WTC11 (cell line): ENCODE measurements at regions not wholly inside any gene's neighbourhood (a gene's known extent, or its start where the extent isn't known, plus 50 kb on each side); places are given as distances from the start of the nearest gene placed in this dataset.

Experiments
- CTCF ChIP-seq: fragments of 200-600 bp; IDR thresholded peaks from 2 replicates; pipeline ENCODE4 v1.8.0; 2022; ENCODE audit warnings: antibody characterized with exemption
- ELF4 ChIP-seq: sonication (generic); formaldehyde crosslinking; IDR thresholded peaks from 2 replicates; pipeline ENCODE4 v1.8.1; 2022; ENCODE audit warnings: low read depth, mild to moderate bottlenecking, moderate library complexity, missing genetic modification reagents
- GABPB1 ChIP-seq: sonication (generic); formaldehyde crosslinking; IDR thresholded peaks from 2 replicates; pipeline ENCODE4 v1.8.1; 2023; ENCODE audit warnings: mild to moderate bottlenecking, missing genetic modification reagents
- TP53 ChIP-seq: sonication (generic); formaldehyde crosslinking; IDR thresholded peaks from 2 replicates; pipeline ENCODE4 v1.8.1; 2023; ENCODE audit warnings: mild to moderate bottlenecking, missing genetic modification reagents

- no peak for TF ChIP-seq ELF4 (CRISPR knock-in tag)
- no peak for TF ChIP-seq TP53 (CRISPR knock-in tag)
- no peak for TF ChIP-seq GABPB1 (CRISPR knock-in tag)
- no peak for TF ChIP-seq CTCF
Measured at GRCh38 chr14:42229976-42230375, 623.3 kb downstream of the LRFN5 start.
